GM12872 (cell line): ENCODE measurements at regions not wholly inside any gene's neighbourhood (a gene's known extent, or its start where the extent isn't known, plus 50 kb on each side); places are given as distances from the start of the nearest gene placed in this dataset.

ENCODE experiments used
- TF ChIP-seq, protein P1 (sequence below): IDR thresholded peaks from 3 replicates; pipeline ENCODE4 v1.5.1; 2011; ENCODE audit warnings: low read depth, mild to moderate bottlenecking, low read length, moderate library complexity; ENCODE audit not compliant: insufficient read depth

DNA sequence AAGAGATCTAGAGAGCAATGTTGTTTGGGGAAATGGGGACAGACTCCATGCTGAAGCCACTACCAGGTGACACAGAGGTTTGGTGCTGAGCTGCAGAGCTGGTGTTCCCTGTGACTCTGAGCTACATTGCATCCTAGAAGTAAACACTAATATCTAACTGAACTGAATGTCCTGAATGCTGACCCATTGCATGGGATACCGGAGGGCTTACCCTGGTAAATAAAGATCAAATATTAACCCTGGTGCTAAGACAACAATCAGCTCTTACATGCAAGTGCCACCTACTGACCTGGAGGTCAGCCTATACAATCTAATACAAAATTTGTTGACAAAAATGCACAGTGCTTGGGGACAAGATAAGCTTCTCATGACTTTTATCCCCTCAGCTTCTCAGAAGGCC lies 851.3 kb upstream of the KCND2 start:
- TF ChIP-seq, protein P1, sequence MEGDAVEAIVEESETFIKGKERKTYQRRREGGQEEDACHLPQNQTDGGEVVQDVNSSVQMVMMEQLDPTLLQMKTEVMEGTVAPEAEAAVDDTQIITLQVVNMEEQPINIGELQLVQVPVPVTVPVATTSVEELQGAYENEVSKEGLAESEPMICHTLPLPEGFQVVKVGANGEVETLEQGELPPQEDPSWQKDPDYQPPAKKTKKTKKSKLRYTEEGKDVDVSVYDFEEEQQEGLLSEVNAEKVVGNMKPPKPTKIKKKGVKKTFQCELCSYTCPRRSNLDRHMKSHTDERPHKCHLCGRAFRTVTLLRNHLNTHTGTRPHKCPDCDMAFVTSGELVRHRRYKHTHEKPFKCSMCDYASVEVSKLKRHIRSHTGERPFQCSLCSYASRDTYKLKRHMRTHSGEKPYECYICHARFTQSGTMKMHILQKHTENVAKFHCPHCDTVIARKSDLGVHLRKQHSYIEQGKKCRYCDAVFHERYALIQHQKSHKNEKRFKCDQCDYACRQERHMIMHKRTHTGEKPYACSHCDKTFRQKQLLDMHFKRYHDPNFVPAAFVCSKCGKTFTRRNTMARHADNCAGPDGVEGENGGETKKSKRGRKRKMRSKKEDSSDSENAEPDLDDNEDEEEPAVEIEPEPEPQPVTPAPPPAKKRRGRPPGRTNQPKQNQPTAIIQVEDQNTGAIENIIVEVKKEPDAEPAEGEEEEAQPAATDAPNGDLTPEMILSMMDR = no peak

GRCh38 chr7:119436882-119437281 lies 836.1 kb upstream of the KCND2 start:
- TF ChIP-seq, protein P1 = no peak

GRCh38 chr7:119438315-119438714 lies 834.7 kb upstream of the KCND2 start:
- TF ChIP-seq, protein P1 = no peak

DNA sequence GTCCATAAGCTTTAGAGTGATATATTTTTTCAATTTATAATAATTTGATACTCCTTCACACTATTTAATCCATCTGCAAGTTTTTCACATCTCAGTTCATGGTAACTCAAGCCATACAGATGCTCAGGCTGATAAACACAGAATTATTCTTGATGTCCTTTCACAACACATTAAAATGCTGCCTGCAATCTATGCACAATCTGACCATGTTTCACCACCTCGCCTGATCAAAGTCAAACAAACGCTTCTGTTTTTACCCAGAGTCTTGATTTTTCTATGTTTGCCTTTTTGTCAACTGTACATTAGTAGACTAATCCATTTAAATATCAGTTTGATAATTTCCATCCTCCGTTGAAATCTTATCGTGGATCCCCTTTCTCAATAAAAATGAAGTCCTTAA lies 833.8 kb upstream of the KCND2 start:
- TF ChIP-seq, protein P1 = no peak

GRCh38 chr7:119452401-119452800 lies 820.6 kb upstream of the KCND2 start:
- TF ChIP-seq, protein P1 = no peak

- TF ChIP-seq, protein P1 = no peak
Observed at GRCh38 chr7:119465798-119466305, 807.1 kb upstream of the KCND2 start.

GRCh38 chr7:119472408-119473038 lies 800.5 kb upstream of the KCND2 start:
- TF ChIP-seq, protein P1 = no peak

DNA sequence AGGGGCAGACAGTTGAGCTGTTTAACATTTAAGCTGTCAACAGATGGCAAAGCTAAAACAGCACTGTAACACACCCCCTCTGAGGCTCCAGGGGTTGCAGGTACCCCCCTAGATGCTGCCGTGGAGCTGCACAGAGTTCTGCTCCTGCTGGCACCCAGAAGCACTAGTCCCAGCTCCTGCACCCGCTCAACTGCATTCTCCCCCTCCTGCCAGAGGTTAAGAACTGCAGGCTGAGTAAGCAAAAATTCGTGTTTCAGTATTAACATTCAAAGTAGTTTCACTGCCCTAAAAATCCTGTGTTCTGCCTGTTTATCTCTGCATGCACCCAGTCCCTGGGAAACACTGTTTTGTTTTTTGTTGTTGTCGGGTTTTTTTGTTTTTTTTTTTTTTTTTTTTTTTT lies 790.8 kb upstream of the KCND2 start:
- TF ChIP-seq, protein P1 = peak; percentile 53
